K562 (cell line): ENCODE measurements at regions not wholly inside any gene's neighbourhood (a gene's known extent, or its start where the extent isn't known, plus 50 kb on each side); places are given as distances from the start of the nearest gene placed in this dataset.

ENCODE experiments used
- ATAC-seq: fragments of 200-7000 bp; cut with Tn5 transposase; 3 replicates; pipeline ENCODE4 v1.9.1; 2020; ENCODE audit warnings: moderate library complexity
- BruUV-seq: library from RNA; stranded (reverse); fragments of 400-500 nt; replicated peaks from 2 replicates; lab custom pipeline; 2021; lab: Mats Ljungman, UMichigan
- CTCF ChIA-PET: fragments of 300-600 bp; formaldehyde crosslinking; extraction: SDS; loops from one replicate; lab custom pipeline; 2021; ENCODE audit warnings: low intra/inter-chr PET ratio; lab: Yijun Ruan, JAX
- POLR2A ChIA-PET: fragments of 300-600, 350-650 bp; sonication (Branson Sonifier 250); formaldehyde crosslinking; extraction: SDS; loops from one replicate; lab custom pipeline; 2021; ENCODE audit warnings: antibody characterized with exemption, inconsistent platforms; lab: Yijun Ruan, JAX
- DNase-seq, 4 experiments: peaks; one replicate each; pipeline versions ENCODE4 v3.0.0 to v3.0.0-alpha.2; 2011 to 2018; ENCODE audit warnings: low spot score in 3 of 4, mixed read lengths in 3 of 4; ENCODE audit errors: extremely low read depth in 1 of 4
- FAIRE-seq: peaks from 2 replicates; lab custom pipeline; 2011; peaks lifted over from hg19 to GRCh38; lab: Jason Lieb, UNC
- H2AFZ ChIP-seq: 2 replicates; pipeline ENCODE4 v1.6.0; 2011; ENCODE audit warnings: low read depth, low read length, control low read depth, inconsistent platforms
- H3K27ac ChIP-seq: fragments of 200-600 bp; 3 replicates; pipeline ENCODE4 v1.8.0; 2011; ENCODE audit warnings: low read depth, mild to moderate bottlenecking, control low read depth, inconsistent platforms, low read length, moderate library complexity, mixed read lengths; ENCODE audit errors: extremely low read depth
- H3K27me3 ChIP-seq, 2 experiments: fragments of 300-600 bp in 1 of 2; 2 replicates in 1 of 2; 3 replicates in 1 of 2; pipeline versions ENCODE4 v1.6.0 to v1.8.0; 2011; ENCODE audit warnings: inconsistent platforms in 2 of 2, low read length in 2 of 2, mild to moderate bottlenecking in 1 of 2, mixed read lengths in 1 of 2, moderate library complexity in 1 of 2; ENCODE audit not compliant: control insufficient read depth in 2 of 2, insufficient read depth in 2 of 2
- H3K36me3 ChIP-seq: fragments of 300-600 bp; 3 replicates; pipeline ENCODE4 v1.8.0; 2011; ENCODE audit warnings: mild to moderate bottlenecking, low read length, inconsistent platforms; ENCODE audit not compliant: control insufficient read depth, insufficient read depth
- H3K4me1 ChIP-seq, 2 experiments: fragments of 200-600 bp in 1 of 2; replicated peaks in 1 of 2; 2 replicates in 1 of 2; 3 replicates in 1 of 2; pipeline versions ENCODE4 v1.5.1 to v1.8.0; 2011; ENCODE audit warnings: inconsistent platforms in 2 of 2, low read length in 2 of 2, mild to moderate bottlenecking in 1 of 2, mixed read lengths in 1 of 2, moderate library complexity in 1 of 2; ENCODE audit not compliant: control insufficient read depth in 2 of 2, insufficient read depth in 2 of 2
- H3K4me2 ChIP-seq: 2 replicates; pipeline ENCODE4 v1.6.1; 2011; ENCODE audit warnings: low read length, control low read depth, inconsistent platforms, mixed read lengths; ENCODE audit not compliant: insufficient read depth
- H3K4me3 ChIP-seq: fragments of 200-600 bp; sonication (generic), shearing (Covaris generic); 2 replicates; pipeline ENCODE4 v1.5.1; 2016; ENCODE audit warnings: control low read depth, inconsistent platforms
- H3K79me2 ChIP-seq: fragments of 200-600 bp; 3 replicates; pipeline ENCODE4 v1.8.0; 2011; ENCODE audit warnings: low read length, inconsistent platforms; ENCODE audit not compliant: control insufficient read depth, insufficient read depth
- H3K9ac ChIP-seq, 2 experiments: 2 replicates each; pipeline versions ENCODE4 v1.6.0 to v1.6.1; 2011; ENCODE audit warnings: low read depth in 2 of 2, low read length in 2 of 2, control low read depth in 1 of 2, inconsistent platforms in 1 of 2, mild to moderate bottlenecking in 1 of 2, mixed read lengths in 1 of 2; ENCODE audit not compliant: insufficient read depth in 1 of 2
- H3K9me1 ChIP-seq: one replicate; pipeline ENCODE4 v1.6.0; 2011; ENCODE audit warnings: inconsistent platforms, mild to moderate bottlenecking, low read length, moderate library complexity; ENCODE audit not compliant: control insufficient read depth, insufficient read depth
- H3K9me3 ChIP-seq: replicated peaks from 2 replicates; pipeline ENCODE4 v1.5.1; 2011; ENCODE audit warnings: low read depth, low read length, inconsistent platforms; ENCODE audit not compliant: control insufficient read depth, insufficient read depth
- H4K20me1 ChIP-seq: replicated peaks from 2 replicates; pipeline ENCODE4 v1.6.1; 2011; ENCODE audit warnings: low read length, inconsistent platforms, mixed read lengths; ENCODE audit not compliant: control insufficient read depth, insufficient read depth
- ARID3B ChIP-seq: fragments of 250-450 bp; sonication (Bioruptor Pico); IDR thresholded peaks from 2 replicates; pipeline ENCODE4 v1.4.0; 2020; ENCODE audit warnings: borderline replicate concordance
- ATF3 ChIP-seq, 2 experiments: fragments of 450-650 bp in 1 of 2; sonication (generic) in 1 of 2; formaldehyde crosslinking in 1 of 2; IDR thresholded peaks in 1 of 2; conservative IDR thresholded peaks in 1 of 2; 2 replicates each; pipeline versions ENCODE4 v1.6.1 to v1.8.1; 2016 to 2023; ENCODE audit warnings: mild to moderate bottlenecking in 2 of 2, moderate library complexity in 2 of 2, inconsistent platforms in 1 of 2, missing genetic modification reagents in 1 of 2
- CTCFL ChIP-seq: IDR thresholded peaks from 2 replicates; pipeline ENCODE4 v1.6.1; 2011; ENCODE audit warnings: borderline replicate concordance, low read depth, mild to moderate bottlenecking, moderate library complexity, low read length; ENCODE audit not compliant: insufficient read depth, poor library complexity, severe bottlenecking
- DDX20 ChIP-seq: fragments of 450-650 bp; IDR thresholded peaks from 2 replicates; pipeline ENCODE4 v1.6.1; 2016; ENCODE audit warnings: missing genetic modification characterization, low read depth, mild to moderate bottlenecking, missing compliant biosample characterization, moderate library complexity
- EGR1 ChIP-seq: fragments of 450-650 bp; conservative IDR thresholded peaks from 2 replicates; pipeline ENCODE4 v1.6.1; 2017; ENCODE audit warnings: mild to moderate bottlenecking
- ELF1 ChIP-seq: fragments of 200-800 bp; sonication (Bioruptor generic); IDR thresholded peaks from 2 replicates; pipeline ENCODE4 v1.6.1; 2016; ENCODE audit warnings: missing genetic modification characterization, missing compliant biosample characterization
- IRF1 ChIP-seq: sonication (generic); formaldehyde crosslinking; IDR thresholded peaks from 2 replicates; pipeline ENCODE4 v1.8.0; 2022; ENCODE audit warnings: missing genetic modification reagents, mild to moderate bottlenecking, borderline replicate concordance
- NCOA1 ChIP-seq: fragments of 450-650 bp; IDR thresholded peaks from 2 replicates; pipeline ENCODE4 v1.6.1; 2016; ENCODE audit warnings: low read depth
- NELFE ChIP-seq: IDR thresholded peaks from 2 replicates; pipeline ENCODE4 v1.6.1; 2011; ENCODE audit warnings: mild to moderate bottlenecking; ENCODE audit not compliant: insufficient read depth, insufficient read length
- NR2C2 ChIP-seq, 2 experiments: fragments of 200-800 bp in 1 of 2; sonication (Bioruptor generic) in 1 of 2; sonication (generic) in 1 of 2; formaldehyde crosslinking in 1 of 2; IDR thresholded peaks; 2 replicates each; pipeline versions ENCODE4 v1.6.1 to v1.8.0; 2016 to 2022; ENCODE audit warnings: mild to moderate bottlenecking in 1 of 2, missing compliant biosample characterization in 1 of 2, missing genetic modification characterization in 1 of 2, missing genetic modification reagents in 1 of 2
- NR2F6 ChIP-seq: fragments of 450-650 bp; formaldehyde crosslinking; IDR thresholded peaks from 2 replicates; pipeline ENCODE4 v1.4.0; 2020; ENCODE audit warnings: mild to moderate bottlenecking
- PHTF2 ChIP-seq: fragments of 250-450 bp; sonication (Bioruptor Pico); IDR thresholded peaks from 2 replicates; pipeline ENCODE4 v1.5.0; 2021; ENCODE audit warnings: mild to moderate bottlenecking
- THRA ChIP-seq: fragments of 450-650 bp; IDR thresholded peaks from 2 replicates; pipeline ENCODE4 v1.6.1; 2017; ENCODE audit warnings: mild to moderate bottlenecking, moderate library complexity
- ZBTB9 ChIP-seq: fragments of 450-650 bp; formaldehyde crosslinking; IDR thresholded peaks from 2 replicates; pipeline ENCODE4 v1.4.0; 2020; ENCODE audit warnings: mild to moderate bottlenecking, moderate library complexity
- WGBS: fragments of 100-300 bp; shearing (Covaris generic); methylation state at CpG from one replicate; pipeline ENCODE4 v1.1.6; 2016; ENCODE audit warnings: low coverage, mixed read lengths; ENCODE audit not compliant: insufficient coverage; ENCODE audit errors: missing lambda C conversion rate; 5-methylcytosine and 5-hydroxymethylcytosine counted together
- in situ Hi-C: fragments of 300-500 bp; cut with MboI; formaldehyde crosslinking; loops from 4 replicates; pipeline ENCODE4 v1.15.0; 2018; ENCODE audit warnings: inconsistent platforms, mixed read lengths
- intact Hi-C: fragments of 100-400 bp; cut with micrococcal nuclease; formaldehyde crosslinking; loops from 2 replicates; pipeline ENCODE4 v1.14.2; 2022

- Histone ChIP-seq H3K4me2 (no peak overlapping the region), H3K9me3 (no peaks in the 10 kb centered on the region), H3K79me2 (no peaks in the 10 kb centered on the region), H3K27ac (no peak overlapping the region), H3K9me1 (no peaks in the 10 kb centered on the region), H3K27me3 (no peaks in the 10 kb centered on the region; a peak in 1 of 5 replicates), H3K4me3 (no peak overlapping the region), H3K4me1 (no peaks in the 10 kb centered on the region), H4K20me1 (no peaks in the 10 kb centered on the region), H3K36me3 (no peaks in the 10 kb centered on the region), H2AFZ (no peak overlapping the region), H3K9ac (no peak overlapping the region)
- in situ Hi-C loops (loop anchor here (25.0 kb wide), 1 partner anchor 906 kb away; no protein-coding TSS in a partner anchor), intact Hi-C loops (no loop called here)
- BruUV-seq = no TSS peak
- FAIRE-seq (no peak), ATAC-seq (no peak), DNase-seq (no peak)
- WGBS = 3% methylated on average over 6 of the region's 6 CpGs
- ChIA-PET CTCF (no interaction called here), POLR2A (no interaction called here)
- TF ChIP-seq ARID3B (CRISPR knock-in tag) (no peak), NR2F6 (no peak), ELF1 (no peak), EGR1 (no peak), DDX20 (tag) (no peak), NR2C2 (CRISPR knock-in tag; IDR thresholded peaks at IDR 0.05) (no peak), NR2C2 (tag; IDR thresholded peaks at IDR 0.05) (no peak), CTCFL (no peak), PHTF2 (CRISPR knock-in tag) (no peak), ZBTB9 (CRISPR knock-in tag) (no peak), THRA (no peak), NCOA1 (no peak), NELFE (no peak), IRF1 (no peak), ATF3 (IDR thresholded peaks at IDR 0.05) (no peak), ATF3 (CRISPR knock-in tag; conservative IDR thresholded peaks at IDR 0.05) (no peak)
Measured at GRCh38 chr13:73718246-73718645, 416.0 kb downstream of the KLF12 start.
